ENCODE measurements at regions not wholly inside any gene's neighbourhood (a gene's known extent, or its start where the extent isn't known, plus 50 kb on each side); places are given as distances from the start of the nearest gene placed in this dataset.
"Not testable (repeated sequence)": the region's sequence is repeated elsewhere in the genome, so short reads cannot be mapped to it uniquely, and the experiment has no call there.

DNA sequence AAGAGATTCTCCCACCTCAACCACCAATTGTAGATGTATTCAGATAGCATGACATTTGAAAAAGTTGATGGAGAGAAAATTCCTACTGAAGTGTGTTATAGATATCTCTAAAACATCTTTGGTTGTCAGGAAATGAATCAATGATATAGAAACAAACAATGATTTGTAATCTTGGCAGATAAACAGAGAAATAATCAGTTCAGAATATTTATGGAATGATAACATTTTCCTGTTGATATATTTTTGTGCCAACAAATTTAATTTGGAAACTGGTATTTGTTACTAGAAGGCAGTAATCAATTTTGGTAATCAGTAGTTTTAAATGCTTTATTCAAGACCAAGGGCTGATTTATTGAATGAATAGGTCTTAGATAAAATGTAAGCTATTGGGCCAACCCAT is 695.6 kb downstream of the USP25 start:
- DNase-seq: no peak

DNA sequence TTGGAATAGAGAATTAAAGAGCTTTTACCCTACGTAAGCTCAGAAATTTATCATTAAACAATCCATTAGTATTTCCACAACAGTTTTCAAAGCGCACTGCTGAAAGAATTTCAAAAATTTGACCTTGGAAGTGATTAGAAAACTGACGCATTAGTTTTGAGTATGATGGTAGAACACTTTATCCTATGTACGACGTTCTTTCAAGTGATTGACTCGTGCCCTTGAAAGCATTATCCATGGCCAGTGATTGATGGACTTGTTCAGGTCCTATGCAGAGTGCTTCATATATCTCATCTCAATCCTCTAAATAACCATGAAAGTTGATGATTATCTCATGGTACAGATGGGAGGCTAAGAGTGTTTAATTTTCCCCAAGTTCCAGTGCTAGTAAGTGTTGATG is 697.2 kb downstream of the USP25 start:
- no peak for DNase-seq

DNA sequence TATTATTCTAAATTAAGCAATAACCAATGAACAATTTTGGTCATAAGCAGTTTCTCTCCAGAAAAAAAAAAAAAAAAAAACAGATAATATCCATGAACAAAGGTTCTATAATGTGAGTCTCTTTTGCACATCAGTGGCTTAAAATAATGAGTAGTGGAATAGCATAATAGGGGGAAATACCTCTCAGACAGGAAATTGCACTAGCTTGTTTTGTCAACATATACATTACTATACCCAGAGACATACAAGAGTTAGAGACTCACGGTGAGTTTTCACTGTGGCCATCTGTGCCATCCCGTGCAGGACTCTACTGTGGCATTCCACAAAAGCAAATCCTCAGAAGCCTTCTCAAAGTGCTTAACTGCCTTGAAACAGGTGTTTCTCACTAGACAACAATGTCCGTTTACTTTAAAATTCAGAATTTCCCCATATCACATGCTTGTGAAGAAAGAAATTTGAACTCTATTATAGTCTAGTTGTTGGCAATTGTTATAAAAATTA is 697.9 kb downstream of the USP25 start:
- no peak for DNase-seq

DNA sequence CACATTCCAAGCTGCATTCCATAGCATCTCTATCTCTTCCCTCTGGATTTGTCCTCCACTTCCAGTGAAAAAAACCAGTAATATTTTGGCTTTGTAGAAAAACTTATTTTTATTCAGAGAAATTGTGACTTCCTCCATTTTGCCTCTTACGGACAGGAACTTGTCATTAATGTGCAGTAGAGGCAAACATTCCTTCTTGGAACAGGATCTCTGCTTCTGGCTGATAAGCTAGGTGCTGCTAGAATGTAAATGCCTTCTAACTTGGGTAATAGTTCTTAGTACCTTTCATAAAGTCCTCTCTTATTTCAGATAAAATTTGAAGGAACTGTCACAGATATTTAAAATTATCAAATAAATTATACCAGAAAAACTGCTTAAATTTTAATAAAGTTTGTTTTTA is 707.8 kb downstream of the USP25 start:
- no peak for DNase-seq

GRCh38 chr21:16438761-16439160 is 709.0 kb downstream of the USP25 start:
- no peak for DNase-seq

DNA sequence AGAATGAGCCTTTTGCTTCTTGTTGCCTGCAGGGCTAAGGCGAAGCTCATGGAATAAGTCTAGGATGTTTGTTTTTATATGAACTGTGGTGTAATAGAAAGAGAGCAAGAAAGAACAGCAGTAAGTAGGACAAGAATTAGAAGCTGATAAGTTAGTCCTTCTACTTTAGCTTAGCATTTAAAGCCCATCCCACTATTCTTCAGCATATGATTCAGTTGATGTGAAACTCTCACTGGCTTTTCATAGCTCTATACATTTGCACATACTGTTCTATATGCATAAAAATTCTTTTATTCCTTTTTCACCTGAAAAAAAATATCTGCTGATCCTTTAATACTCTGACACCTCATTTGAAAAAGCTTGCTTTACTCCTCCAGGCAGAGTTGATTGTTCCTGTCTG is 712.0 kb downstream of the USP25 start:
- no peak for DNase-seq

DNA sequence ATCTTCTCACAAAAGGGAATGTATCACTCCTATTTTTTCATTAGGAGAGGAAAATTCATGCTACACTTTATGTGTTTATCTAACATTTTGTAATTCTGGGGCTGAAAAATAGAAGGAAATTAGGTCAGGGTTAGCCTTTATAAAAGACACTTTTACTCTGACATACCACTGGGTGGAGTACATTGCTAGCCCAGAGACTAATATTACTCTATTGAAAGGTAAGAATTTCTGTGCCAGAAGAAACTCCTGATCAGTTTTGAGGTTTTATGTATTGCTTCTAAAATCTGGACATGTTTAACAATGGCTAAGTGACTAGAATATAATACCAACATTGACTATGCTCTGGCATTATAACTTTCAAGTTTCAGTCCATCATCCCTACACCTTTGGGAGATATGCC is 724.6 kb downstream of the USP25 start:
- peak; percentile 27 for DNase-seq

DNA sequence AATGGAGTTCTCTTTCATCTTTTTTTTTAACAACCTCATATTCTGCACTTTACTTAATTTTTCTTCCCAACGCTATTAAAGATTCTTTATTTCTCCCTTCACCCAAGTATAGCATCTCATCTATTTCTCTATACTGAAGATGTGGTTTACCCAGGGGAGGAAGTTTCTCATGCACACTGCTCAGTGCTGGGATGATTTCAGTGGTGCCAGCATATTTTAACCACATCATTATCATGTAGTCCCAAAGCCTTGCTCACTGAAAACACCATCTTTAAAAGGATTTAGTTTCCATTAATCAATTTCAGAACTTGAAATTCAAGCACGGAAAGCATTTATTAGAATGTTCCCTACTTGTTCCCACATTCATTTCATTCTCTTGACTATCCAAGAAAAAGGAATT is 725.7 kb downstream of the USP25 start:
- DNase-seq: no peak

DNA sequence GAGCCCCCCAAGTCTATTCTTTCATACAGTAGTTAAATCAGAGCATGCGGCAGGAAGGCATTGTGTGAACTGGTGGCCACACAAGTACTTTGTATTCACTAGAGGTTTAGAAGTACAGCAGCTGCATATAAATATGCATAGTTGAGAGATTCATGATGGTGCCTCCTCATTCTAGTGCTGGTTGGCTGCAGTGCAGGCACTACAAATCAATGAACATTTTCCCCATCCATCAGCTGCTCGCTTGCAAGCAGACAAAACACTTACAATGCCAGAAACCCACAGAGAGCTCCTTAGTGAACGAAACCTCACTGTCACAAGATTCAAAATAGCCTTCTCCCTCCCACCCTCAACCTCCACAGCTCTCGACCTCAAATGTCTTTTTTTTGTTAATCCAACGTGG is 726.2 kb downstream of the USP25 start:
- peak; percentile 70 for DNase-seq

DNA sequence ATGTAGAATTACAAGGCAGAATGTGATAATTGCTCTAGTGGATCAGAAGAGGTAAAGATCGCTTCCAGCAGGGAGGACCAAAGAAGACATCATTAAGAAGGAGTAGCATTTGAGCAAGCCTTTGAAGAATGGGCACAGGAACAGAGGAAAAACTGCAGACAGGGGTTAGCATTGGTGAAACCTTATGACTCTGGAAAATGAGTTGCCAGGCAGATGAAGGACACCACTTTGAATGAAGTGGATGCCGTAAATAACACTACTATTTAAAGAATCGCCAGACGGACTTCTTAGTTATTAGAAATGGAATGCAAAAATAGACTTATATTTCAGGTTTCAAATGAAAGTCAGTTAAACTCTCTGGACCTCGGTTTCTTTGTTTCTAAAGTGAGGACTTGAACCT is 727.7 kb downstream of the USP25 start:
- DNase-seq: no peak

GRCh38 chr21:16460936-16461335 is 731.2 kb downstream of the USP25 start:
- DNase-seq: no peak

DNA sequence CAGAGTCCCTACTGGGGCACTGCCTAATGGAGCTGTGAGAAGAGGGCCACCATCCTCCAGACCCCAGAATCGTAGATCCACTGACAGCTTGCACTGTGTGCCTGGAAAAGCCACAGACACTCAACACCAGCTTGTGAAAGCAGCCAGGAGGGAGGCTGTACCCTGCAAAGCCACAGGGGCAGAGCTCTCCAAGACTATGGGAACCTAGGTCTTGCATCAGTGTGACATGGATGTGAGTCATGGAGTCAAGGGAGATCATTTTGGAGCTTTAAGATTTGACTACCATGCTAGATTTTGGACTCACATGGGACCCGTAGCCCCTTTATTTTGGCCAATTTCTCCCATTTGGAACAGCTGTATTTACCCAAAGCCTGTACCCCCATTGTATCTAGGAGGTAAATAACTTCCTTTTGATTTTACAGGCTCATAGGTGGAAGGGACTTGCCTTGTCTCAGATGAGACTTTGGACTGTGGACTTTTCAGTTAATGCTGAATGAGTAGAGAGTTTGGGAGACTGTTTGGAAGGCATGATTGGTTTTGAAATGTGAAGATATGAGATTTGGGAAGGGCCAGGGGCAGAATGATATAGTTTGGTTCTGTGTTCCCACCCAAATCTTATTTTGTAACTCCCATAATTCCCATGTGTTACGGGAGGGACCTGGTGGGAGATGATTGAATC is 734.6 kb downstream of the USP25 start:
- not testable (repeated sequence) for DNase-seq

DNA sequence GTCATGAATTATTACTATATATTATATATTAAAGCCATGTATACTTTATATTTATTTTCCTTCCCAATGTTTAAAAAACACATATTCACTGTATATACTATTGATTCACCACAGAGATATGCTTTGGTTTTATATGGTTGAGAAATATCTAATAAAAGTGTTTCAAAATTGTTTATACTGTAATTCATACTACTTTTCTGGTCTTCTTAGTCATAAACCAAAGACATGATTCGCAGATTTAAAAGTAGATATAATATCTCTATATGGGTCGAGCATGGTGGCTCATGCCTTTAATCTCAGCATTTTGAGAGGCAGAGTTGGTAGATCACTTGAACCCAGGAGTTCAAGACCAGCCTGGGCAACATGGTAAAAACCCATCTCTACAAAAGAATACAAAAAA is 738.4 kb downstream of the USP25 start:
- DNase-seq: no peak

- DNase-seq: no peak
Observed at GRCh38 chr21:16473988-16474387, 744.2 kb downstream of the USP25 start.

GRCh38 chr21:16476056-16476825 is 746.5 kb downstream of the USP25 start:
- no peak for DNase-seq

- DNase-seq: no peak
Observed at GRCh38 chr21:16488042-16488441, 758.3 kb downstream of the USP25 start.

- DNase-seq: no peak
Observed at GRCh38 chr21:16492356-16492755, 762.6 kb downstream of the USP25 start.

- DNase-seq: no peak
Observed at GRCh38 chr21:16492892-16493291, 763.1 kb downstream of the USP25 start.

GRCh38 chr21:16496609-16497008 is 766.8 kb downstream of the USP25 start:
- DNase-seq: no peak

DNA sequence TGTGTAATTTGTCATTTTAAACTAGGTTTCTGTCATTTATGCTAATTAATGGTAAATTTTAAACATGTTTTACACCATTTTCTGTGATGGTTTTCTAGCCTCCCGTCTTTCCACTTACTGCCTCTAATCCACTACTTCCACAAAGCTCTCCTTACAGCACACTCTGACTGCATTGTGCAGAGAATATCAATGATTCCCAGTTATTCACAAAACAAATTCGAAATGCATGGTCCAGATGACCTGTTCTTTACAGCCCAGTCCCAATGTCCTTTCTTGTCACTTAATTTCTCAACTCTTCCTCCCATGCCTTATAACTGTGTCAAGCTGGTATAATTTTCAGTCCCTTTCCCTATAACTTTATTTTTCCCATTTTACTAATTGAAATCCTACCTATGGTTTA is 770.5 kb downstream of the USP25 start:
- DNase-seq: no peak

DNA sequence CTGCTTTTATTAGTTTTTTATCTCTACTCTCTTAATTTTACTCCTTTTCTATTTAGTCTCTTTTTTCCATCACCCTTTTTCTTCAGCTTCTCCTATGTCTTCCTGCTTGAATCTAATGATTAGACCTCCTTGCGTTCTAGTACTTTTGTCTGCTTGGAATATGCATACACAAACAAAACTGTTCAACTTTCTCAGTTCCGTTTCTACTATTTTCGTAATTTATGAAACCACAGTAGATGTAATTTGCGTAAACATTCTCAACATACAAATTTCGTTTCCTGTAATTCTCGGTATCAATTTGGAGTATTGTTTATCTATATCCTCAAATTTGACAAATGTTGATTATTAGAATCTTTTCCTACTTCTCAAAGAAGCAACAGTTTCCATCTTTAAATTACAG is 772.5 kb downstream of the USP25 start:
- no peak for DNase-seq

DNA sequence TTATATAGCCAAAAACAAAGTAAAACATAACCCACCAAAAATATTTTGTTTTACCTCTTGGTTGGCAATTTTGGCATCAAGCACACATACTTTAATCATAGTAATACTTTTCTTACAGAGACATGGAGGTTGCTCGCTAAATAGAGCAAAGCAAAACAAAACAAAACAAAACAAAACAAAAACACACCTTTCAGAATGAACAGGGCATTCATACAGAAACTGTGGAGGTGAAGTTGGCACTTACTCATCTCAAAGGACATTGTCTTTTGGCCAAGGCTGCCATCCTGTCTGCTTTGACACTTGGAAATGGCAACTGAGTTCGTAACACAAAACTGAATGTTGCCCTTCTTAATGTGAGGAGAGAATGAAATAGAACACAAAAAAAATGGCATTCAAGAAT is 773.1 kb downstream of the USP25 start:
- DNase-seq: no peak

DNA sequence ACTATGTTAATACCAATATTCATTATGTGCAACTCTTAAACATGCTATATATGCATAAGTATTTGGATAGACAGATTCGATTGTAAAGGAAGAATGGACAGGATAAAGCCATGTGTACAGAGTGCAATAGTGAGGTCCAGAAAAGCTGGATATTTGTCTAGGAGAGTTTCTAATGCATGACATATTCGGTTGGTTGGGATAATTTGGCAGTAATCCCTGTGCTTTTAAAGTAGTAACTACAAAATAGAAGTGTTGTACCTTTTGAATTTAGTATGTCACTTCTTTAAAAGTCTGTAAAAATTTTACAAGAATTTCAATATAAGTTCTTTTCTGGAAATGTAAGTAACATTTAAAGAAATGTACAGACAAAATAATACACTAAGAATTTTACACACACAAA is 774.5 kb downstream of the USP25 start:
- DNase-seq: no peak

- no peak for DNase-seq
Observed at GRCh38 chr21:16504766-16505165, 775.0 kb downstream of the USP25 start.

DNA sequence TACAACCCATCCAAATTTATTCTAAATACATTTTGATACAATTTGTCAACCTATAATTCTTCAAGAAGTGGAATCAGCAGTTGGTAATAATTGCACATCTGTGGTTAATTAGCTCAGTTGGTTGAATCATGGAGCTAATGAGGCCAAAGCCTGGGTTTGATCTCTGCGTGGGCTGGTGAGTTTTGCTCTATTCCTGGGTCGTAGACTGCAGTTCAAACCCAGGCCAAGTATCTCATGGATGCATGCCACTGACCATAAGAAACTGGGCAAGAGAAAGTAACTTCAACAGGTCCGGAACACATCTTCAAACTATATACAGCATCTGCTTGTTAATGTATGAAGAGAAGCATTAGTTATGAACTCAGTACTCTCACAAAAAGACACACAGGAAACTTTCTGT is 779.7 kb downstream of the USP25 start:
- DNase-seq: peak; percentile 15

Data from eye (tissue), 1 donor.